HL-60 (cell line): ENCODE measurements at regions not wholly inside any gene's neighbourhood (a gene's known extent, or its start where the extent isn't known, plus 50 kb on each side); places are given as distances from the start of the nearest gene placed in this dataset.

Source experiments
- CTCF ChIP-seq: IDR thresholded peaks from one replicate; pipeline ENCODE4 v1.5.1; 2011; ENCODE audit warnings: low read length, control low read depth, inconsistent platforms; ENCODE audit not compliant: insufficient read depth
- POLR2AphosphoS5 ChIP-seq: IDR thresholded peaks from 2 replicates; pipeline ENCODE4 v1.6.1; 2012; ENCODE audit warnings: low read depth

GRCh38 chr17:79174905-79175856 is 100.6 kb downstream of the ENGASE start:
- TF ChIP-seq CTCF, result no peak
- no peak for TF ChIP-seq POLR2AphosphoS5
